Stimulated activated CD4-positive, alpha-beta T cell treated with anti-CD3 and anti-CD28 coated beads, Interleukin-12 subunit alpha, Interleukin-12 subunit beta, amount 100 ng/mL, for 24 hours (primary cell): ENCODE measurements at regions not wholly inside any gene's neighbourhood (a gene's known extent, or its start where the extent isn't known, plus 50 kb on each side); places are given as distances from the start of the nearest gene placed in this dataset.
"Not testable (repeated sequence)": the region's sequence is repeated elsewhere in the genome, so short reads cannot be mapped to it uniquely, and the experiment has no call there.

Source experiments
- DNase-seq, 2 experiments: peaks; one replicate each; pipeline ENCODE4 v3.0.0-alpha.2; 2020; ENCODE audit warnings: low read depth in 2 of 2

DNA sequence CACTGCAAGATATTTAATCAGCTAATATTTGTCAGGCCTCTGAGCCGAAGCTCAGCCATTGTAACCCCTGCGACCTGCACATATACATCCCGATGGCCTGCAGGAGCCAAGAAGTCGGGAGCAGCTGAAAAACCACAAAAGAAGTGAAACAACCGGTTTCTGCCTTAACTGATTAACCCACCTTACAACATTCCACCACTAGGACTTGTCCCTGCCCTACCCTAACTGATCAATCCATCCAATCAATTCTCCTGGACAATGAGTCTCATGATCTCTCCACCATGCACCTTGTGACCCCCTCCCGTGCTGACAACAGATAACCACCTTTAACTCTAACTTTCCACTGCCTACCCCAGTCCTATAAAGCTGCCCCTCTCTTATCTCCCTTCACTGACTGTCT, 945.4 kb upstream of the GYPC start:
- no peak for DNase-seq

DNA sequence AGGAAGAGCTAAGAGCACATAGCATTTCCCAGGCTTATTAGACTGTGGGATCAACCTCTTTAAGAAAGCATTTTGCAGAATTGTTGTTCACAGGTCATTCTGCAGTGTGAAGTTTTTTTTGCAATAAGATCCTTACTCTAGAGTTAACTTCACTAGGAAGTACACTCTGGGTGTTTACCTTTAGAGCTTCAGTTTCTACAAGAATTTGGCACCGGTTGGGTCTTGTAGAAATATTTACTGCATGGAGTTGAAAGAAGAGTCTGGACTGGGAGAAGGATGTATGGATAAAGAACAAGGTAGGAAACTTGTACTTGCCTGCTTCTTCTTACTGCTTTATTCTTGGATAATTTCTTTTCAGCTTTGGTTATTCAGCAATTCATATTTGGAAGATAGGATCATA, 944.9 kb upstream of the GYPC start:
- DNase-seq, result no peak

DNA sequence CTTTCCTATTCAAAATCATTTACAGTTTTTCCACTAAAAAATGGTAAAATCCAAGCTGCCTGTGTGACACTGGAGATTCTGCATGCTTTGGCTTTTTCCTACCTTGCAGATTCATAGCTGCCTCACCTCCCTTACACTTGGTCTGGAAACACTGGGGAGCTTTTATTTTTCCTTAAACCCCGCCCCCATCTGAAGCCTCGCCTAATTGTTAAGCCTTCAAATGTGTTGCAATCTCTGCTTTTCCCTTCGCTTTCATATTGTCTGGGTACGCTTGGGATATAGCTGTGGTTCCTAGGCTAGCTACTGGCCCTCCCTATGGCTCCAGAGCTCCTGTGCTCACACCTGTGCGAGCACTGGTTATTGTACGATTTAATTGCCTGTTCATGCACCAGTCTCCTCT, 942.4 kb upstream of the GYPC start:
- no peak for DNase-seq

DNA sequence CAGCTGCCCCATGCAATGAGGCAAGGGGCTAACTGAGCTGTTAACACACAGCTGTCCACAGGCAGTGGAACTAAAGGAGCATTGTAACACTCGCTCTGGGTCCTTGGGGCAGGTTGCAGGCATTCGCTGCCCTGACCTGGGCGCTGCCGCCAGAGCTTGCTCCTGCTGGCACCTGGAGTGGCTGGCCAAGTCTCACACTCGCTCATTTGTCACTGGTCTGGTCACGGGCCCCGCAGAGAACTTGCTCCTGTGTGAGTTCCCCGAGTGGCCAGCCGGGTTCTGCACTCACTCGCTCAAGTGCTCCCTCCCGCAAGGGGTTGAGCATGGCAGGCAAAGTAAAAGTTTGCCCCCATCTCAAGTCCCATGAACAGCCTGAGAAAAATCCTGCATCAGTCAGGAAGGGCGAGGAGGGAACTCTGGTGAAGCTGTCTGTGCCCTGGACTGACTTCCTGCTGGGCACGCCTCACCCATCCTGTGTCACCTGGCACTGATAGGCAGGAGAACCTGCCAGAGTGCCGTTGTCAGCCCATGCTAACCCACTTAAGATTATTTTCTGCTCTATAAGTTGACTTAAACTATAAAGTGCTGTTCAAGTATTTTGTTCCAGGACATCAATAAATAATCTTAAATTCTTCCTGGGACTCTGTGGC, 934.8 kb upstream of the GYPC start:
- no peak for DNase-seq

DNA sequence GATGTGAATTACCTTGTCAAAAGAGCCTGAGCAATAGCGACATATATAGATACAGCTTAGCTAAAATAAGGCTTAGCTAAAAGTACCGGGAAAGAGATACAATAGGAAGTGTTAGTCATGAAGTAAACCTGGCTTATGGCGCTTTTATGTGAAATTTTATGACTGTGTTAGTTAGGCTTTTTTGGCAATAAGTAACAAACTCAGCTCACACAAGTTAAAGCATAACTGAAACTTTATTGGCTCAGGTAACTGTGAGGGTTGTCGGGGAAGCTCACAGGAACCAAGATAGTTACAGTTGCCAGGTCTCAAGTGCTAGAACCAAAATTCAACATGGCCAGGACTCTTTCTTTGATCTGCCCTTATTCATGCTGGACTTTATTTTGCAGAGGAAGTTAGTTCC, 925.0 kb upstream of the GYPC start:
- DNase-seq, result no peak

DNA sequence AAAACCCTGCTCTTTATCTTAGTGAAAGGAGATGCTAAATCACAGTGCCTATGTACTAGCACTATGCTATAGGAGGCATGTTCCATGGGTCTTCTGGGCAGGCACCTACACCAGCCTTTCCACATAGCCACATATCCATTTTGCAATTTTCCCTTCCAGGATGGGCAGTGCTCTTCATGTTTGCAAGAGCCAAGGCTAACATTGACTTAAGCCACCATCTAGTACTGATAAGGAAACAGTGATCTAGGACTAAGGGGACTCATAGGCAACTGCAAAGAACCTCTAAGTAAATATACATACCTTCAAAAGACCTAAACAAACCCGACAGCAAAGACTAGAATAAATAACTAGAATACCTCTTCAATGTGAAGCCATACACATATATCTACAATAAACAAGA, 919.7 kb upstream of the GYPC start:
- DNase-seq, result no peak

DNA sequence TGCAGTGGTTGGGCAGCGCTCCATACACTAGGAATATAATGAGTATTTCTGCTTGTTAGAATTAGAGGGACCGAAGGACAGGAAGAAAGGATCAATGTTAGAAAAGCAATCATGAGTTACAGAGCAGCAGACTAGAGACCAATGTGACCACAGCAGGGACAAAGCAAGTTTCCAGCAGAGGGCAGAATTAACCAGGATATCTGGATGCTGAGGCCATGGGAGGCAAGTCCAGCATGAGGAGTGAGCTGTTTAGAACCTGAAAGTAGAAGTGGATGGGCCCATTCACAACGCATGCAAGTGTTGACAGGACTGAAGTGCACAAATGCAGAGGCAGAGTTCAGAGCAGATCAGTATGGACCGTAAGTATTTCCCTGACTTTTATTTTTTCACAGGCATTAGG, 910.4 kb upstream of the GYPC start:
- no peak for DNase-seq

DNA sequence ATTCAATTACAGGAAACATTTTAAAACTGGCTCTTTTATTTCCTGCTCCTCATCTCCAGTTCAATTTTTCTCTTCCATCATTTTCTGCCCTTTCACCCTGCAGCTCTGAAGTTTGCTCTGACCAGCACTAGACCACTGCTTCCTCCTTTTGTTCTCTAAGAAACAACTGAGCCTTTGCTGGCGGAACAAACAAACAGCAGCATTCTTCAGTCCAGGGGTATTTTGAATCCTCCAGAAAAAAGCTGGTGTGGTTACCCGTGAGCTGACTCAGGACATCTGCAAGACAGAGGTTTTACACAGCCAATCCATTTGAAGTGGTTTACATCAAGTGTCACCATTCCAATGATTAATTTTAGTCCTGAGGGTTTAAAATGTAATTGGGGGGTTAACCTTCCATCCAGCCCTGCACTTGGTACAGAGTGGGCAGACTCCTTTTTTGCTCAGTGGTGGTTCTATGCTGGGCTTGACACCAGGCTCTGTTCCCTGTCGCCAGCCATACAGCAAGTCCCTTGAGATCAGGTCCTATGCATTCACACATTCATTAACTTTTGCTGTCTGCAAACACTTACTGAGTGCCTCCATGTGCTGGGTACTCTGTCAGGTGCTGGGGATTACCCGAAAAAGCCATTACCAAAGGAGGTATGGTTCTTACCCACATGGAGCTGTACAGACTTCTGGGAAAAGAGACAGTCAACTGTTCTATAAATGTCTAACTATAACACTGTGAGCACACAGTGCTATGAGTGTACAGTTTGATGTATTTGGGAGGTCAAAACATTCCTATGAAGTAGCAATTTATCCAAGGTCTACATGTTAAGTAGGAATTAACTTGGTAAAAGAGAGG, 909.4 kb upstream of the GYPC start:
- no peak for DNase-seq

DNA sequence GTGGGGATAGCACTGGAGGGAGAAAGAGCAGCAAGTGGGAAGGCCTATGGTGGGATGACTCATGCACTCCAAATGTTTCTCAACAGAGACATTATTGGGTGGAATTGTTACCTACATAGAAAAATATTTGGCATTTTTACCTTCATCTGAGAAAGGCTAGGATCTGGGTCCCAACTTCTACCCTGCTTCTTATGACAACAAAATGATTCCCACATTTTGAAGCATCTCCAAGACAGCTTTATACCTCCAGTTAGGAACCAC, 908.9 kb upstream of the GYPC start:
- no peak for DNase-seq

DNA sequence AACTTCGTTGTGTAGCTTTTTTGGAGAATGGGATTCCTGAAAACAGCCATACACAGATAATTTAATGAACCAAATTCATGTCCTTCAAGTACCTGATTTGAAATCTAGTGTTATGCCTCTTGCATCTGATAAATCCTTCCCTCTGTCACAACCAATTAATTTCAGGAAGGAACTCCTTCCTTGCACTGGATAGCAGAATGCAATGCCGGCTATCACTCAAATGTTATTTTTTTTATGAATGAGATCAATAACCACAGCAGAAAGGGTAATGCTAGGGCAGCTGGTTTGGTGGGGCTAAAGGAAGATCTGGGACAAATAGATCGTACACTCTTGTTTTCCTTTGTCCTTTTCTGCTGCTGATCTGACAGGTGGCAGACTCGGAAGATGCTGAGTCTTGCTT, 899.5 kb upstream of the GYPC start:
- DNase-seq, result no peak

DNA sequence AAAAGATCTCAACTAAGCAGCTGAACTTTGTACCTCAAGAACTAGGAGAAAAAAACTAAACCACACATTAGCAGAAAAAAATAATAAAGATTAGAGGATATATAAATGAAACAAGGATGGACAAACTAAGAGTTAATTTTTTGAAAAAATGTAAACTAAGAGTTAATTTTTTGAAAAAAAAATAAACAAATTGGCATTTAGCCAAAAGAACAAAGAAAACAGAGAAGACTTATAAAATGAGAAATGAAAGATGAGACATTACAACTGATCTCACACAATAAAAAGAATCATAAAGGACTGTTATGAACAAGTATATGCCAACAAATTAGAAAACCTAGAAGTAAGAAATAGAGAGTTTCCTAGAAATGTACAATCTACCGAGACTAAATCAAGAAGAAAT, 859.2 kb upstream of the GYPC start:
- no peak for DNase-seq

DNA sequence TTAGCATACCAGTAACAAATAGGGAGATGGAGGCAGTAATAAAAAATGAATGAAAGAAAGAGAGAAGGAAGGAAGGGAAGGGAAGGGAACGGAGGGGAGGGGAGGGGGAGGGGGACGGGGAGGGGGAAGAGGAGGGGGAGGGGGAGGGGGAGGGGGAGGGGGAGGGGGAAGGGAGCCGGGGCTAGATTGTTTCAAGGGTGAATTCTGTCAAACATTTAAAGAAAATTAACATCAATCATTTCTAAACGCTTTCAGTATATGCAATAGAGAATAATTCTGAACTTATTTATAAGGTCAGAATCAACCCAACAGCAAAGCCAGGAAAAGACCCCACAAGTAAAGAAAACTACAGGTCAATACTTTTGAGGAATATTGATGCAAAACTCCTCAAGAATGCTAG, 858.8 kb upstream of the GYPC start:
- no peak for DNase-seq

DNA sequence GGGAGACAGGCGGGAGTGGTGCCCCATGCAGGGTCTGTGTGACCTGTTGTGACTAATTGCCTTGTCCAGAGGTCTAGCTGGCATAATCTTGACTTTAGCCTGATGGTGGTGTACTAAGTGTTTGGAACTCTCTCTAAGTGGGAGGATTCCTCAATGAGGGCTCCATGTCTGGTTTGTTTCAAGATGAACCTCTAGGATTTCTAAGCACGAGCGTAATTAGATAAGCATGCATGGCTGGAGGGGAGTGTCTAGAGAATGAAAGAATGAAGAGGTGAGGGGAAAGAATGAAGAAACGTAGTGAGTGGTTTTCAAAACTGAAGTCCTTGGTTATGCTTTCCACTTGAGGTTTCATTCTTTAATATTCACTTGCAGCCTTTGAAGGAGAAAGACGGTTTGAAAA, 833.2 kb upstream of the GYPC start:
- no peak for DNase-seq

DNA sequence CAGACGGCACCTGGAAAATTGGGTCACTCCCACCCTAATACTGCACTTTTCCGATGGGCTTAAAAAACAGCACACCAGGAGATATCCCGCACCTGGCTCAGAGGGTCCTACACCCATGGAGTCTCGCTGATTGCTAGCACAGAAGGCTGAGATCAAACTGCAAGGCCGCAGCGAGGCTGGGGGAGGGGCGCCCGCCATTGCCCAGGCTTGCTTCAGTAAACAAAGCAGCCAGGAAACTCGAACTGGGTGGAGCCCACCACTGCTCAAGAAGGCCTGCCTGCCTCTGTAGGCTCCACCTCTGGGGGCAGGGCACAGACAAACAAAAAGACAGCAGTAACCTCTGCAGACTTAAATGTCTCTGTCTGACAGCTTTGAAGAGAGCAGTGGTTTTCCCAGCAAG, 830.2 kb upstream of the GYPC start:
- DNase-seq, result not testable (repeated sequence)

DNA sequence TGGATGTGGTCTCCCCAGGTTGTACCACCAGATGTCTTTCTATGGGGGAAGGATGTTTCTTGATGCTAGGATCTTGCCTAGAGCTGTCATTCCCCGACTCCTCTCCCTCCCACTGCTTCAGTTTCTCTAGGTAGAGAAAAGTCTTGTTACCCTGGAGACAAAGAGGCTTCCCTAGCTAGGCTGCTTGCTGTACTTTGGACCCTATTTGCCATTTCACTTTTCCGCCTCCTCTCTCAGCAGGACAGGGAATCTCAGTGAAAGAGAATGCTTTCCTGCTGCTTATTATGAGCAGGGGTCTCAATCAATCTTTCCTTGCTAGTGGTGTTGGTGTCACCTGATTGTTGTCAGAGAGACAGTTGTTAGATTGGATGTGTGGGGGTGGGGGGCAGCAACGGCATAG, 818.8 kb upstream of the GYPC start:
- no peak for DNase-seq

DNA sequence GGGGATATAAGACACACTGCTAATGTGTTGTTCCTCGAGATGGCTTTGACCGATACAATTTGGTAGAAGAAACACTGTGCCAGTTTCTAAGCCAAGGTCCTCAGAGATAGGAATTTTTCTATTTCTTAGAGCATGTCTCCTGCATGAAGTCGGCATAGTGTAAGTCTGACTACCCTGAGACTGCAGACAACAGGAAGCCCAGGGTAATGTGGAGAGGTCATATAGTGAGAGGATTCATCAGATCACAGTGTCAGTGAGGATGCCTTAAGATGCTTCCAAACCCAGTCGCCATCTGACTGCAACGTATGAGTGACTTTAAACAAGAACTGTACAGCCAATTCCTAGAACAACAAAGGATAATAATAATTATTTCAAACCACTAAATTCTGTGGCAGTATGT, 818.3 kb upstream of the GYPC start:
- DNase-seq, result no peak

DNA sequence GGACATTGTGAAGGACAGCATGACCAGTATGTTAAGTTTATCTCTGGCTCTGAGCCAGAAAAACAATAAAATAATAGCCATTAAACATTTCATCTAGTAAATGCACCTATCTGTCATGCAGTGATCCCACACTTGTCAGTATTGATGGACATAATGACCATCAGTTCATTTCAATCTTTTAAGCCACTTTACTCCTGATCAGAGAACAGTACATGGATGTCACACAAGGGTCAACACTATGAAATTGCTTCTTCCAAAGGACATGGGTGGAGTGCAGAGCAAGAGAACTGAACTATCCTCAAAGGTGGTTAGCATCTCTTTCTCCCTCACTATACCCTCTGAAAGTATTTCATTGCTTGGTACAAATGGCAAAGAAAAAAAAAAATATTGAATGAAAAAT, 816.0 kb upstream of the GYPC start:
- no peak for DNase-seq

DNA sequence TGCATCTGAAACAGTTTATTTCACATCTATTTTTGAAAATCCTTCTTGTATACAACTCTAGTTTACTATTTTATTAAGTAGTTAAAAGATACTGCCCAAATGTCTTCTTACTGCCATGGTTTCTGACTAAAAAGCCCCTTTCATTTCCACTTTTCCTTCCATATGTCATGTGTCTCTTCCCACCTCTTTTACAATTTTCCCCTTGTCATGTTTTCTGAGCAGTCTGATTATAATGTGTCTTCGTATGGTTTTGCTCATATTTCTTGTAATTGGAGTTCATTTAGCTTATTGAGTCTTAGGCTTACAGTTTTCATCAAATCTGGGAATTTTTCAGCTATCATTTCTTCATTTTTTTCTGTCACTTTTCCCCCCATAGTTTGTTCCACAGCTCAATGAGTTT, 813.9 kb upstream of the GYPC start:
- no peak for DNase-seq

DNA sequence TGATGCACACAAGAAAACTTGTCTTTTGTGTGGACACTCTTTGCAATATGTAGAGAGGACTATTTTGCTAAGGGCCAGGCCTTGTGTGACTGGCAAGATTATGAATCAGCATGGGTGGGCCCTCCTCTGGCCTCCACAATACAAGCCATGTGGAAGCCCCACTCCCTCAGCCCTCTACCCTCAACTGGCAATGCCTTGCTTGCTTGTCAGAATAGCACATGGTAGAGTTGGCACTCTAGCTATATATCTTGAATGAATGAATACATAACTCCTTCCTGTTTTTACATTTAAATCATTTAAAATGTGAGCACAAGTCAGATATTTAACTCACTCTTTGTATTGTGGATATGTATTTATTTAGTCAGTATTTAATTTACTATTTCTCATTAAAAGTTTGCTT, 805.4 kb upstream of the GYPC start:
- DNase-seq, result no peak

DNA sequence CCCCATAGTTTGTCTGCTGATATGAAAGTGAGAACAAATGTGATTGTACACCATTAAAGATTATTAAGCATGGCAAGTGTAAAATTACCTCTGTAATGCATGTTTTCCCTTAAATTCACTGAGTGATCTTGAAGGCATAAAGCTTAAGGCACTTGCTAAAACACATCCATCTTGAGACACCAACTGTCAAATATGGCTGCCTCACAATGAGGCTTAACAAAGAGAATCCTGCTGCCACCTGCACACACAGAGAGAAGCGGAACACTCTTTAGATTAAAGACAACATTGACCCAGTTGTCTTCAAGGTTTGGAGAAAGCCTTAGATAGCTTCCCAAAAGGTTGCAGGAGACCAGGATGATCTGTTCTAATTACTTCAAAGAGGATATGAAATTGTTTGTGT, 803.6 kb upstream of the GYPC start:
- DNase-seq, result no peak

DNA sequence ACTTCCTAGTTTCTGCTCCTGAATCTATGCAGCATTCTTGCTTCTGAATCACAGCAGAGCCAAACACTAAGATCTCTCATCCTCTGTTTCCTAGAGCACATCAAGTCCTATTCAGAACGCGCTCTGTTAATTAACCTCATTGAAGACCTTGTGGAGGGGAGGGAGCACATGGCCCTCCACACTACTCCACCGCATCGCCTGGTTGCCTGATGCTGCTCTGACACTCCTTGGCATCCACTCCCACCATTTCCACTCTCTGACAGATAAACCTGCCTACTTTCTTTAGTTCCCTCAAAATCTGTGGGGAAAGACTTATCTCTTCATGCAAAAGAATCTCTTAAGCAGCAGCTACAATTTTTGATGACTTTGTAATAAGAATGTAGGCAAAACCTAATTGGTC, 802.3 kb upstream of the GYPC start:
- no peak for DNase-seq

DNA sequence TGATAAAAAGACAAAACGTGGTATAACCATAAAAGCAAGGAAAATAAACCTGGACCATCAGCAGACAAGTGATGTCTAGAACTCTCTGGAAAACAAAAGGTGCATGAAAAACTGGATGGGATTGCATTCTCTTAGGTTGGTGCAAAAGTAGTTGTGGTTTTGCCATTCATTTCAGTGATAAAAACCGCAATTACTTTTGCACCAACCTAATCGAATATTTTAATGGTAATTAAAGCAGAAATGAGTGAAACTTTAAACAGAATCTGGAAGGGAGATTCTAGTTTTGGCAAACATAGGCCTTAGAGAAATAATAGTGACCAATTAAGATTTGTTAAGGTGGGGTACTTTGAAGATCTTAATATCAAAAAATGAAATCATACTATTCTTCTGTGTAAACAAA, 800.8 kb upstream of the GYPC start:
- no peak for DNase-seq

DNA sequence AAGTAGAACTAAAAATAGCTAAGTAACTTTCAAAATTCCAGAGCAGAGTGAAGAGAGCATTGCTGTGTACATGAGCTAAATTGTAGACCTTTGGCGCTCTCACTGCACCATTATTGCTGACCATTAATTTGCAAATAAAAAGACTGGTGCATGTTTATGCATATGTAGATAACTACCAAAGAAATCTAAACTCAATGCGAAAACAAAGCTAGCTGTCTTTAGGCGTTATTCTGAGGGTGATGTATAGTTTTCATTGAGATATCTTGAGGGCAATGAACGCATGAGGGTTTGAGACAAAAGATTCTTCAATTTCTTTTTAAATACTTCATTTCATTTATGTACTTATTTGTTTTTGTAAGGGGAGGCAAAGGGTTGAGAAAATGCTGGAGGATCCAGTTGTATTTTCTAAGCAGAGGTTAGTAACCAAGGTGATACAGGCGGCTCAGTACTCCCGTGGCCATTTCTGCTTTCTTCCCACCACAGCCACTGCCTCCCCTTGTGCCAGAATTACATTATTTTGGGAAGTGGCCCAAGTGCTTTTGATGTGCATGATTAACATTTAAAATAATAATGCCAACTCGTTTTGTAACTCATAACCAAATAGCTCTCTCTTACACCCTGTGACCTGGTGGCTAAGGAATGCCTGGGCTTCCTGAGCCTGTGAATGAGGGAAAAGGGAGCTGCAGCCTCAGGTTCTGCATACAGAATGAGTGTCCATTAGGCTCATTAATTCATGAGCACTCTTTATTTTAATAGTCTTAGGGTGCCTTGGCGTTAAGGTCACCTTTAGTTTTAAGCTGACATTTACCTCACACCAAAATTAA, 797.8 kb upstream of the GYPC start:
- no peak for DNase-seq
